ENCODE measurements at regions not wholly inside any gene's neighbourhood (a gene's known extent, or its start where the extent isn't known, plus 50 kb on each side); places are given as distances from the start of the nearest gene placed in this dataset.
"Not testable (repeated sequence)": the region's sequence is repeated elsewhere in the genome, so short reads cannot be mapped to it uniquely, and the experiment has no call there.

- not testable (repeated sequence) for TF ChIP-seq CTCF, POLR2AphosphoS5, POLR2A (IDR thresholded peaks at IDR 0.05)
These were observed 365.8 kb downstream of the SPRY2 start for GRCh38 chr13:79974935-79975650.

Data from gastroesophageal sphincter (tissue), 3 donors.